ENCODE measurements at regions not wholly inside any gene's neighbourhood (a gene's known extent, or its start where the extent isn't known, plus 50 kb on each side); places are given as distances from the start of the nearest gene placed in this dataset.

DNA sequence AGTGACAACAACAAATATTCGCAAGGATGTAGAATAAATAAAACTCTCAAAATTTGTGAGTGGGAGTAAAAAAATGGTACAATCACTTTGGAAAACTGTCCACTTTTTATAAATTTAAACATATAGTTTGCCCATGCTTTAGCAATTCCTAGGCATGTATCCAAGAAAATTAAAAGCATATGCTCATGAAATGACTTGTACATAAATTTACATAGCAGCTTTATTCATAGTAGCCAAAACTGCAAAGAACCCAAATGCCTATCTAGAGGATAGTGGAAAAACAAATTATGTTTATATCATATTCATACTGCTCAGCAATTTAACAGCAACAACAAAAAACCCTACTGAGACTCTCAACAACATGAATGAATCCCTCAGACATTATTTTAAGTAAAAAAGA lies 363.6 kb upstream of the CCDC54 start:
- no peak overlapping the region for H3K4me3 Mint-ChIP-seq
- no peaks in the 10 kb centered on the region for H3K36me3 Mint-ChIP-seq (ENCODE audit: low read depth)
- no peak for ATAC-seq
- no peak overlapping the region for H3K27ac Mint-ChIP-seq
- no peaks in the 10 kb centered on the region for H3K9me3 ChIP-seq (ENCODE audit: control insufficient read depth, low read length, poor library complexity, severe bottlenecking)
- DNase-seq: no peak
- no peaks in the 10 kb centered on the region for H3K27me3 Mint-ChIP-seq
- no peaks in the 10 kb centered on the region for H3K4me1 Mint-ChIP-seq

DNA sequence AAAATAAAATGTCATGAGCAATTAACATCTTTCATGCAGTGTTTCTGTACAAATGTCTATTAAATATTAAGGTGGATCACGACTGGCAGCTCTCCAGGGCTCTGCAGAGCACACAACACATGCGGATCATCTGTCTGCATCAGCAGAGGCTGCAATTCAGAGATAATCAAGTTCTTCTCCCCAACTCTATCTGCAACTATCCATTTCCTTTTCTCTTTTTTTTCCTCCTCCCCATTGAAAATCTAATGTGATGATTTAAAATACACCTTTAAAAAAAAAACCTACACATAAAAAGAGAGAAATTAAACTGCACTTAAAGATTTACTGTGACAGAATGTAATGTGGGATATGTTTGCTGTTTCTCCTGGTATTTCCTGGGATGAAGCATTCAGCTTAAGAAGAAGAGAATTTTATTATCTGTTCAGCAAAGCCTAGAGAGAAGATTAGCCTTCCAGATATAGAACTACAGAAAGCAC lies 352.6 kb upstream of the CCDC54 start:
- Mint-ChIP-seq H3K4me3 (no peak overlapping the region), H3K4me1 (no peaks in the 10 kb centered on the region), H3K27ac (no peak overlapping the region), H3K27me3 (peaks cover 17% of the 10 kb centered on the region), H3K36me3 (ENCODE audit: low read depth) (no peaks in the 10 kb centered on the region)
- no peak for DNase-seq
- ATAC-seq: no peak
- no peaks in the 10 kb centered on the region for H3K9me3 ChIP-seq (ENCODE audit: control insufficient read depth, low read length, poor library complexity, severe bottlenecking)

DNA sequence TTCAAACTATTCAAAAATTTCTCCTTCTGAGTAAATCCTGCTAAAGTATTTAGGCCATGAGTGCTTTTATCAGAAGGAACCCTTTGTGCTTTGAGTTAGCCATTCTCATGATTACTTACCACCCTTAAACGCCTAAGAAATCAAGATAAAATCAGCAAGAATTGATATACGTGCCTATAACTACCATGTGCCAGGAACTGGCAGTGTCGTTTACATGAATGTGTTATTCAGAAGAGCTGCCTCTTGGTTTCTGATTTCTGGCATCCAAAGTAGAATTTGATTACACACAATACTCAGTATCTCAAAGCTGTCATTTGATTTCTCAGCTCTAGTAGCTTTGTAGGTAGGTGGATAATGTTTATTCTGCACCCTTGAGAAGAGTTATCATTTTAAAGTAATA lies 351.3 kb upstream of the CCDC54 start:
- DNase-seq (no peak), ATAC-seq (no peak)
- no peaks in the 10 kb centered on the region for H3K36me3 Mint-ChIP-seq (ENCODE audit: low read depth)
- no peak overlapping the region for H3K4me3 Mint-ChIP-seq
- H3K27ac Mint-ChIP-seq: no peak overlapping the region
- no peaks in the 10 kb centered on the region for H3K9me3 ChIP-seq (ENCODE audit: control insufficient read depth, low read length, poor library complexity, severe bottlenecking)
- peaks cover 17% of the 10 kb centered on the region for H3K27me3 Mint-ChIP-seq
- no peaks in the 10 kb centered on the region for H3K4me1 Mint-ChIP-seq

DNA sequence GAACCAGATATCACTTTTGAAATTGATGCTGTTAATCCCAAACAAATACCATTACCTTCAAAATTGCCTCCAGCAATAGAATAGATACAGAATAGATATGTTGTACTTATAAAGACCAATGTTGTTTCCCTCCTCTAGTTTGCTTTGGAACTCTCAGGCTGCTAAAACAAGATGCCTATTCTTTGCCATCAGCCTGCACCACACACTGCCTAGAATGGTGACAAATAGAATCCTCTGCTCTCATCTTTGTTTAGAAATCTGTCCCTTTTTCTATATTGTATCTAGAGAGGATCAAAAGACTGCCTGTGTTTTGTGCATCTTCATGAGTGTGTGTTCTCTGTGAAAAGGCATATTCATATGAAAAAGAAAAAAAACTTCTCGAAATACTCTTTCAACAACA lies 349.2 kb upstream of the CCDC54 start:
- DNase-seq (no peak), ATAC-seq (no peak)
- H3K27me3 Mint-ChIP-seq: peaks cover 12% of the 10 kb centered on the region
- H3K36me3 Mint-ChIP-seq (ENCODE audit: low read depth): no peaks in the 10 kb centered on the region
- H3K9me3 ChIP-seq (ENCODE audit: control insufficient read depth, low read length, poor library complexity, severe bottlenecking): no peaks in the 10 kb centered on the region
- H3K4me3 Mint-ChIP-seq: no peak overlapping the region
- H3K4me1 Mint-ChIP-seq: no peaks in the 10 kb centered on the region
- H3K27ac Mint-ChIP-seq: no peak overlapping the region

DNA sequence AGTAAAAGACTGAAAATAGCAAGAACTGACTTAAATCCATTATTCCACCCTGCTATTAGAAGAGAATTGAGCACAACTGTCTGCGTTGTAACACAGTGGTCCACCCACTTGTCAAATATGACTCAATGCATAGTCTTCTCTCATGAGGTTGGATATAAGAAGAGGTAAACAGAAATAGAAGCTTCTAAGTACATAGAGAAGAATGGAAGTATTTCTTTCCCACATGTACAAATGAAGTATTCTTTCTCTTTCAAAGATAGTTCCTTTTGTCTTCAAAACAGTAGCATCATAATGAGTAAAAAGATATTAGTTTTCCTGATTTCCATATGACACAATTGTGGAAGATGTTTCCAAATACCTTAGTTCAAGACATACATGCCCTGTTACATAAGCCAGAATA lies 348.6 kb upstream of the CCDC54 start:
- H3K36me3 Mint-ChIP-seq (ENCODE audit: low read depth): no peaks in the 10 kb centered on the region

DNA sequence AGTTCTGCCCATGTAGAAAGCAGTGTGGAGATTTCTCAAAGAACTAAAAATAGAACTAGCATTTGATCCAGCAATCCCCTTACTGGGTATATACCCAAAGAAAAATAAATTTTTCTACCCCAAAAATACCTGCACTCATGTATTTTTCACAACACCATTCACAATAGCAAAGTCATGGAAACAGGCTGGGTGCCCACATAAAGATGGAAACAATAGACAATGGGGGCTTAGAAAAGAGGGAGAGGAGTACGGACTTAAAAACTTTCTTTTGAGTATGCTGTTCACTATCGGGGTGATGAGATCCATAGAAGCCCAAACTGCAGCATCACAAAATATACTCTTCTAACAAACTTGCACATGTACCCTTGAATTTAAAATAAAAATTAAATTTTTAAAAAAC lies 345.1 kb upstream of the CCDC54 start:
- no peaks in the 10 kb centered on the region for H3K36me3 Mint-ChIP-seq (ENCODE audit: low read depth)
- ATAC-seq (no peak), DNase-seq (no peak)
- H3K27me3 Mint-ChIP-seq: peaks cover 8% of the 10 kb centered on the region
- H3K27ac Mint-ChIP-seq: no peak overlapping the region
- H3K4me3 Mint-ChIP-seq: no peak overlapping the region
- no peaks in the 10 kb centered on the region for H3K4me1 Mint-ChIP-seq
- H3K9me3 ChIP-seq (ENCODE audit: control insufficient read depth, low read length, poor library complexity, severe bottlenecking): no peaks in the 10 kb centered on the region

More for the DNA sequence above, 348.6 kb upstream of the CCDC54 start:
- Mint-ChIP-seq H3K27ac (no peak overlapping the region), H3K4me3 (no peak overlapping the region), H3K4me1 (no peaks in the 10 kb centered on the region), H3K27me3 (peaks cover 12% of the 10 kb centered on the region)
- ATAC-seq (no peak), DNase-seq (no peak)
- H3K9me3 ChIP-seq (ENCODE audit: control insufficient read depth, low read length, poor library complexity, severe bottlenecking): no peaks in the 10 kb centered on the region

DNA sequence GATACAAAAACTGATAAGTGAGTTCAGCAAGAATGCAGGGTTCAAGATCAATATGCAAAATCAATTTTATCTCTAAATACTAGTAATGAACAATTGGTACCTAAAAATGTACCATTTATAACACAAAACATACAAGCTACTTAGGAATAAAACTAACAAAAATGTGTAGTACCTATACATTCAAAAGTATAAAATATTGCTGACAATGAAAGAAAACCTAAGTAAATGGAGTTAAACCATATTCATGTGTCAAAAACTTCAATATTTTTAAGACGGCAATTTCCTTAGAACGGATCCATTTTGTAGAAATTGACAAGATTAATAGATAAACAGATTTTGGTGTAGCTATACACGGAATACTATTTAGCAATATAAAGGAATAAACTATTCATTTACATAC lies 343.1 kb upstream of the CCDC54 start:
- Mint-ChIP-seq H3K4me1 (no peaks in the 10 kb centered on the region), H3K27me3 (no peaks in the 10 kb centered on the region), H3K36me3 (ENCODE audit: low read depth) (no peaks in the 10 kb centered on the region), H3K27ac (no peak overlapping the region), H3K4me3 (no peak overlapping the region)
- DNase-seq: no peak
- no peaks in the 10 kb centered on the region for H3K9me3 ChIP-seq (ENCODE audit: control insufficient read depth, low read length, poor library complexity, severe bottlenecking)
- ATAC-seq: no peak

DNA sequence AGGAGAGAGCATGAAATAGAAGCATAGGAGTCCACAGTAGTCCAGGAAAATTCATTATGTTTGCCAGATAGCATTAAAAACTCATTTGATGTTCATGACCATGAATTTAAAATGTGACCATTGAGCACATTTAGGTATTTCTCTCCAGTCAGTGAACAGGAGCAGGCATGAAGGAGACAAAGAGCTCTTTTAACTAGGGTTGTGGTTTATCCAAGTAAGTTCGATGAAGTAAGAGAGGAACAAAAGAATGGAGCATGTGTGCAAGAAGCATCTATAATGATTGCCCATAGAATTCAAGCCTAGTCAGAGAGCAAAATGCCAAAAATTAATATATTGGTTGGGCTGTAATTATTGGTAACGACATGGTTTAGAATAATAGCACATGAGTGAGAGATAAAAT lies 342.1 kb upstream of the CCDC54 start:
- no peaks in the 10 kb centered on the region for H3K36me3 Mint-ChIP-seq (ENCODE audit: low read depth)
- no peaks in the 10 kb centered on the region for H3K4me1 Mint-ChIP-seq
- H3K27me3 Mint-ChIP-seq: no peaks in the 10 kb centered on the region
- no peak for ATAC-seq
- H3K9me3 ChIP-seq (ENCODE audit: control insufficient read depth, low read length, poor library complexity, severe bottlenecking): no peaks in the 10 kb centered on the region
- no peak overlapping the region for H3K4me3 Mint-ChIP-seq
- no peak overlapping the region for H3K27ac Mint-ChIP-seq
- DNase-seq: no peak

DNA sequence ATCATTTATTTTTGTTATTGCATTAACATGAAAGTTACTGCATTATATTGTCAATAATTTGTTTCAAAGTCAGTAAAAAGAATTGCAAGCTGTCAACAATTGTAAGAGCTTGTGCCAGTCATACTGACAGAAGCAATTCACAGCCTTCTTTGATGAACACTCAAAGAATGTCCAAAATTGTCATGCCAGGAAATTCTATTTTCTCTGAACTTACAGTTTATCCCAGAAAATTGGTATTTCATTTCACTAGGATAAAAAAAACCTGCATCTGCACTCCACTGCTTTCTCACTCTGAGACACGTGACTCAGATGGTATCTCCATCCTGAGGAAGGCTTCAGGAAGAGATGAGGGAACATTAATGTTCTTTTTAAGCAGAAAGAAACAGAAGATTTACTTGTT lies 332.6 kb upstream of the CCDC54 start:
- DNase-seq (no peak), ATAC-seq (no peak)
- no peak overlapping the region for H3K4me3 Mint-ChIP-seq
- no peaks in the 10 kb centered on the region for H3K9me3 ChIP-seq (ENCODE audit: control insufficient read depth, low read length, poor library complexity, severe bottlenecking)
- peaks cover 5% of the 10 kb centered on the region for H3K27me3 Mint-ChIP-seq
- no peaks in the 10 kb centered on the region for H3K36me3 Mint-ChIP-seq (ENCODE audit: low read depth)
- H3K4me1 Mint-ChIP-seq: no peaks in the 10 kb centered on the region
- H3K27ac Mint-ChIP-seq: no peak overlapping the region

DNA sequence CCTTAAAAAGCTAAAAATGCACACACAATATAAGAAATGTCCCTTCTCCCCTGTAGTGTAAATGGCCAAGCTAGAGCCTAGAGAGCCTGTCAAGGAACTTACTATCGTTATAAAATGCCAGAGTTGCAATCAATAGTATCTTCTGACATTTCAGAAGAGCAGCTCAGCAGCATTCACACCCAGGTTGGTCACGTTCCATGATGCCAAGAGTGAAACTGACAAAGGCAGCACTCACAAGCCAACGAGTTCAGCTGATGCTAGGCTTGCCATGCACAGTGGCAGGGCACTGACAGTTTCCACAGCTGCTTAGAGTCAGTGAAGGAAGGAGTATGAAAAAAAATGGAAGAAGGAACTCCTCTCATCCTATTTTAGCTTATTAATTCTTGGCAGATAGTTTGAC lies 331.4 kb upstream of the CCDC54 start:
- H3K27ac Mint-ChIP-seq: no peak overlapping the region
- DNase-seq (no peak), ATAC-seq (no peak)

DNA sequence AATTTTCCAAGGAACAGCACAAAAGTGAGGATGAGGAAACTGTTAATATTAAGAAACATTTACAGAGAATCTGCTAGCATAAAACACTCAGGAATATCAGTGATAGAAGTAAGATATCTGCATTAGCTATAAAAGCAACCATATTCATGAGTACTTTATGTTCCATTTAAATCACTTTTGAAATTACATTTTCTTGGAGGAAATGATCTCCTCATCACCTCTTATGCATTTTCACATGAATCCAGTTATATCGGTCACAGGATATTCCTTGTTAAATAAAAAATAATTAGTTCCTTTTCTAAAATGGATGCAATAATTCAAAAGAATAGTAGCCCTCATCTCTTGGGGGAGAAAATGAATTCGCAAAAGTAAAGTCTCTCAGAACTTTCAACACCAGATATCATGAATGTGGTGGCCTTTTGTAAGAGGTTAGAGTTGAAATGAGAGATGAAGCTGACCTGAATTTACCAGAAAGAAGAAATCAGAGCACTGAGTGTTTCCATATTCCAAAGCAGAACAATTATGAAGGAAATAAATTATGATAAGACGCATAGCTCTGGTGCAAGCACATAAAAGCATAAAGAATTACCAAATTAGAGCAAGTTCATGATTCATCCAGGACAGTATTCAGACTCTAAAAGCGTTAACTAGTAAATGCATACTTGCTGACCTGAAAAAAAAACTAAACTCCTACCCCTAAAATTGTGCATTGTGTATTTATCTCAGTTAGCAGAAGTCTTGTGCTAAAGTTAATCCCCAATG lies 321.9 kb upstream of the CCDC54 start:
- no peaks in the 10 kb centered on the region for H3K9me3 ChIP-seq (ENCODE audit: control insufficient read depth, low read length, poor library complexity, severe bottlenecking)
- Mint-ChIP-seq H3K27me3 (peaks cover 11% of the 10 kb centered on the region), H3K27ac (no peak overlapping the region), H3K4me3 (no peak overlapping the region), H3K36me3 (ENCODE audit: low read depth) (peaks cover 2% of the 10 kb centered on the region), H3K4me1 (peaks cover 2% of the 10 kb centered on the region)
- DNase-seq (no peak), ATAC-seq (no peak)

More for the DNA sequence above, 331.4 kb upstream of the CCDC54 start:
- H3K9me3 ChIP-seq (ENCODE audit: control insufficient read depth, low read length, poor library complexity, severe bottlenecking): no peaks in the 10 kb centered on the region
- no peaks in the 10 kb centered on the region for H3K4me1 Mint-ChIP-seq
- peaks cover 5% of the 10 kb centered on the region for H3K27me3 Mint-ChIP-seq
- no peaks in the 10 kb centered on the region for H3K36me3 Mint-ChIP-seq (ENCODE audit: low read depth)
- H3K4me3 Mint-ChIP-seq: no peak overlapping the region

DNA sequence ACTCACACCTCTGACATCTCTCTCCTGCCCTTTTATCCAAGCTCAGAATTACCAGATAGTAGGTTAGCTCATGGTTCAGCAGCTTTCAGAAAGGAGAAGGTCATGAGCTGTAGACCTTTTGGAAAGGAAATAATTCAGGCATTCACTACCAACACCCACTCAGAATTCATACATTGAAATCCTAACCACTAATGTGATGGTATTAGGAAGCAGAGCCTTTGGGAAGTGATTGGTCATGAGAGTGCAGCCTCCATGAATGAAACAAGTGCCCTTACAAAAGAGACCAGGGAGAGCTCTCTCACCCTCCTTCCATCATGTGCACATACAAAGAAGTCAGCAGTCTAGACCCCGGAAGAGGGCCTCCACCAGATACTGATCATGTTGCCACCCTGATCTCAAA lies 315.8 kb upstream of the CCDC54 start:
- Mint-ChIP-seq H3K4me3 (no peak overlapping the region), H3K36me3 (ENCODE audit: low read depth) (peaks cover 2% of the 10 kb centered on the region), H3K27ac (no peak overlapping the region), H3K4me1 (peaks cover 12% of the 10 kb centered on the region), H3K27me3 (peaks cover 42% of the 10 kb centered on the region)
- no peaks in the 10 kb centered on the region for H3K9me3 ChIP-seq (ENCODE audit: control insufficient read depth, low read length, poor library complexity, severe bottlenecking)
- ATAC-seq (no peak), DNase-seq (no peak)

DNA sequence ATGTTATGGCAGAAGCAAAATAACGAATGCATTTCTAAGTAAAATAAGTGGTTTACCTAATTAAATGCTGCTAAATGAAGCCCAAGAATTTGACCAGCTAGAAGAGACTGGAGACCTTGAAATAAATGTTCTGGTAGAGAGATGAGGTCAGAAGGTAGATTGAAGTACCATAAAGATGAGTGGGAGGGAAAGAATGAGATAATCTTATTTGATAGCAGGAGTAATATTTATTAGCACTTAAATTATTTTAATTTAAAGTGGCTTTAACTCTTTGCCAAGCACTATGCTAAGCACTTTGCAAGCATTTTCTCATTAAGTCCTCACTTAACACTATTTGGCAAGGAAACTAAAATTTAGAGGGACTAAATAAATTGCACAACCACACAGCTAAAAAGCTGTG lies 314.9 kb upstream of the CCDC54 start:
- Mint-ChIP-seq H3K4me3 (no peak overlapping the region), H3K36me3 (ENCODE audit: low read depth) (no peaks in the 10 kb centered on the region), H3K27ac (no peak overlapping the region), H3K27me3 (peaks cover 42% of the 10 kb centered on the region), H3K4me1 (peaks cover 10% of the 10 kb centered on the region)
- no peak for DNase-seq
- no peaks in the 10 kb centered on the region for H3K9me3 ChIP-seq (ENCODE audit: control insufficient read depth, low read length, poor library complexity, severe bottlenecking)
- no peak for ATAC-seq

DNA sequence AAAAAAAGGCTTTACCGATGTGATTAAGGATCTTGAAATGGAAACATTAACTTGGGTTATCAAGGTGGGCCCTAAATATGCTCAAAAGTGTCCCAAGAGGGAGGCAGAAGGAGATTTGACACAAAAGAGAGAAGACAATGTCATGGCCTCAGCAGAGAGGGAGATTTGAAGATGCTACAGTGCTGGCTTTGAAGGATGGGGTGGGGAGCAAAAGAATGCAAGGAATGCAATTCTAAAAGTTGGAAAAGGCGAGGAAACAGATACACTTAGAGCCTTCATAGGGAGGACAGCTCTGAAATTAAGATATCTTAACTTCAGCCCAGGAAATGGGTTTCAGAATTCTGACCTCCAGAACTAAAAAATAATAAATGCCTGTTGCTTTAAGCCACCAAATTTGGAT lies 314.5 kb upstream of the CCDC54 start:
- DNase-seq (no peak), ATAC-seq (no peak)
- H3K27me3 Mint-ChIP-seq: peaks cover 42% of the 10 kb centered on the region
- no peak overlapping the region for H3K27ac Mint-ChIP-seq
- H3K4me3 Mint-ChIP-seq: no peak overlapping the region
- H3K4me1 Mint-ChIP-seq: peaks cover 10% of the 10 kb centered on the region
- no peaks in the 10 kb centered on the region for H3K9me3 ChIP-seq (ENCODE audit: control insufficient read depth, low read length, poor library complexity, severe bottlenecking)
- no peaks in the 10 kb centered on the region for H3K36me3 Mint-ChIP-seq (ENCODE audit: low read depth)
